ENCODE measurements at regions not wholly inside any gene's neighbourhood (a gene's known extent, or its start where the extent isn't known, plus 50 kb on each side); places are given as distances from the start of the nearest gene placed in this dataset.

- Histone ChIP-seq H4K20me1 (ENCODE audit: insufficient read depth, low read length) (no peaks in the 10 kb centered on the region), H3K79me2 (ENCODE audit: insufficient read depth, low read length) (no peaks in the 10 kb centered on the region), H3K4me3 (ENCODE audit: insufficient read depth, low read length) (no peak overlapping the region), H3K4me2 (ENCODE audit: insufficient read depth, low read length) (no peak overlapping the region), H2AFZ (ENCODE audit: low read length) (no peak overlapping the region), H3K27me3 (ENCODE audit: insufficient read depth, low read length) (no peaks in the 10 kb centered on the region), H3K9me3 (ENCODE audit: low read depth, low read length) (no peaks in the 10 kb centered on the region), H3K4me1 (ENCODE audit: insufficient read depth, low read length) (no peaks in the 10 kb centered on the region), H3K27ac (ENCODE audit: low read depth, low read length) (no peak overlapping the region), H3K36me3 (ENCODE audit: insufficient read depth, low read length) (no peaks in the 10 kb centered on the region)
- DNase-seq (ENCODE audit: insufficient read length, low spot score, missing footprints) = no peak
- TF ChIP-seq, protein P1, sequence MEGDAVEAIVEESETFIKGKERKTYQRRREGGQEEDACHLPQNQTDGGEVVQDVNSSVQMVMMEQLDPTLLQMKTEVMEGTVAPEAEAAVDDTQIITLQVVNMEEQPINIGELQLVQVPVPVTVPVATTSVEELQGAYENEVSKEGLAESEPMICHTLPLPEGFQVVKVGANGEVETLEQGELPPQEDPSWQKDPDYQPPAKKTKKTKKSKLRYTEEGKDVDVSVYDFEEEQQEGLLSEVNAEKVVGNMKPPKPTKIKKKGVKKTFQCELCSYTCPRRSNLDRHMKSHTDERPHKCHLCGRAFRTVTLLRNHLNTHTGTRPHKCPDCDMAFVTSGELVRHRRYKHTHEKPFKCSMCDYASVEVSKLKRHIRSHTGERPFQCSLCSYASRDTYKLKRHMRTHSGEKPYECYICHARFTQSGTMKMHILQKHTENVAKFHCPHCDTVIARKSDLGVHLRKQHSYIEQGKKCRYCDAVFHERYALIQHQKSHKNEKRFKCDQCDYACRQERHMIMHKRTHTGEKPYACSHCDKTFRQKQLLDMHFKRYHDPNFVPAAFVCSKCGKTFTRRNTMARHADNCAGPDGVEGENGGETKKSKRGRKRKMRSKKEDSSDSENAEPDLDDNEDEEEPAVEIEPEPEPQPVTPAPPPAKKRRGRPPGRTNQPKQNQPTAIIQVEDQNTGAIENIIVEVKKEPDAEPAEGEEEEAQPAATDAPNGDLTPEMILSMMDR (IDR thresholded peaks at IDR 0.05; ENCODE audit: extremely low read depth, low read depth, low read length) = no peak
These were observed 363.0 kb downstream of the FSIP2 start for GRCh38 chr2:186101616-186102015.

DNA sequence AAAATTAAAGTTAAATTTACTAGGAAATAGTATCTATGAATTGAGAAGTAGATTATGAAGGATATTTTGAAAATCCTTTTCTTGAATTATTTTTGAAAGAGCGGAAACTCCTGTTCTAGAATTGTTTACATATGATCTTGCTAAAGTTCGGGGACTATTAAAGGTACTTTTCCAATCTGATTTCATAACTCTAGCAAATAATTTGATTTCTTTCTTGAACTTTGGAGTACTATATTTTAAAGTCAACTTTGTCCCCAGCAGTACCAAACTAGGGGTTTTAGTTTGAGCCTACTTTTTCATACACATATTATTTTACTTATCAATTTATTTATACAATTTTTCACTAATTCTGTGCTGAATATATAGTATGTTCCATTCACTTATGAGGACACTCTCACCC lies 364.7 kb downstream of the FSIP2 start:
- Histone ChIP-seq H2AFZ (ENCODE audit: low read length) (no peak overlapping the region), H3K27me3 (ENCODE audit: insufficient read depth, low read length) (no peaks in the 10 kb centered on the region), H3K9me3 (ENCODE audit: low read depth, low read length) (no peaks in the 10 kb centered on the region), H3K4me2 (ENCODE audit: insufficient read depth, low read length) (no peak overlapping the region), H3K36me3 (ENCODE audit: insufficient read depth, low read length) (no peaks in the 10 kb centered on the region), H3K4me3 (ENCODE audit: insufficient read depth, low read length) (no peak overlapping the region), H4K20me1 (ENCODE audit: insufficient read depth, low read length) (no peaks in the 10 kb centered on the region), H3K79me2 (ENCODE audit: insufficient read depth, low read length) (no peaks in the 10 kb centered on the region), H3K4me1 (ENCODE audit: insufficient read depth, low read length) (no peaks in the 10 kb centered on the region), H3K27ac (ENCODE audit: low read depth, low read length) (no peak overlapping the region)
- no peak for DNase-seq (ENCODE audit: insufficient read length, low spot score, missing footprints)
- TF ChIP-seq, protein P1 (IDR thresholded peaks at IDR 0.05; ENCODE audit: extremely low read depth, low read depth, low read length) = no peak

DNA sequence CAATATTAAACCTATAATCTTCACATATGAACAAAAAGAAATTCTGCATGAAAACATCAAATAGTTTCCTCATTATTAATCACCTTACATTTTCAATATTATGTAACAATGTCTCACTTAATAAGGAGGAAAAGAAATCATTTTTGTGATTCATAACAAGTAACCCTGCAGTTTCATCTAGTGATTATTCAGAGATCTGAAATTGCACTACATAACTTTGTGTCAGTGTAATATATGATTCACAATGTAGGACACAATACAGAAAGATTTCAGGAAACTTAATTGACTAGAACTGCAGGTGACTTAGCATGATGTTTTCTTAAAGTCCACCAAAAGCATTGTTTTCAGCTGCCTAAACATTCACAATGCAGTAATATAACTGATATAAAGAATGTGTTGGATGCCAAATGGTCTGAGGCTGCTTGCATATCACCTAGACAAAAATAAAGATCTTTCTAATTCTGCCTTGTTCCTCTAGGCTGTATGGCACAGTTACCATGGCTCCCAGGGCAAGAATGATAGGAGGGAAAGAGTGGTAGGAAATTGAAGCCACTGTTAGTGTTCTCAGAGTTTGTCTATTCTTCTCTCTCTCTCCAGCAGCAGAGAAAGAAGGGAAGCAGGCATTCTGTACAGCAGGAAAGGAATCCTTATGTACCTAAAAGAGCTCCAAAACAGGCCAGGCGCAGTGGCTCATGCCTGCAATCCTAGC lies 366.6 kb downstream of the FSIP2 start:
- no peak overlapping the region for H3K4me2 ChIP-seq (ENCODE audit: insufficient read depth, low read length)
- no peaks in the 10 kb centered on the region for H3K9me3 ChIP-seq (ENCODE audit: low read depth, low read length)
- H3K4me3 ChIP-seq (ENCODE audit: insufficient read depth, low read length) = no peak overlapping the region
- no peak for DNase-seq (ENCODE audit: insufficient read length, low spot score, missing footprints)
- no peaks in the 10 kb centered on the region for H3K4me1 ChIP-seq (ENCODE audit: insufficient read depth, low read length)
- no peak overlapping the region for H3K27ac ChIP-seq (ENCODE audit: low read depth, low read length)
- H2AFZ ChIP-seq (ENCODE audit: low read length) = no peak overlapping the region
- no peaks in the 10 kb centered on the region for H3K36me3 ChIP-seq (ENCODE audit: insufficient read depth, low read length)
- H3K27me3 ChIP-seq (ENCODE audit: insufficient read depth, low read length) = no peaks in the 10 kb centered on the region
- no peaks in the 10 kb centered on the region for H4K20me1 ChIP-seq (ENCODE audit: insufficient read depth, low read length)
- no peaks in the 10 kb centered on the region for H3K79me2 ChIP-seq (ENCODE audit: insufficient read depth, low read length)
- TF ChIP-seq, protein P1 (IDR thresholded peaks at IDR 0.05; ENCODE audit: extremely low read depth, low read depth, low read length) = no peak

DNA sequence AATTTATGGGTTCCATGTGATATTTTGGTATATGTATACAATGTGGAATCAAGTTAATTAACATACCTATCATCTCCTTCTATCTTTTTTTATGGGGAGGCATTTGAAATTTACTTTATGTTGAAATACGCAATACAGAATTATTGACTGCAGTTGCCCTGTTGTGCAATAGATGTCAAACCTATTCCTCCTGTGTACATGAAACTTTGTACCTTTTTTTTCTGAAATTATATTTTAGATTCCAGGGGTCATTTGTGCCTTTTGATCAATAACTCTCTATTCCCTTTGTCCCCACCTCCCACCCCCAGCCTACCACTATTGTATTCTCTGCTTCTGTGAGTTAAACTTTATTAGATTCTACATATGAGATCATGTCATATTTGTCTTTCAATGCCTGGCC lies 369.9 kb downstream of the FSIP2 start:
- Histone ChIP-seq H3K4me2 (ENCODE audit: insufficient read depth, low read length) (no peak overlapping the region), H3K4me3 (ENCODE audit: insufficient read depth, low read length) (no peak overlapping the region), H4K20me1 (ENCODE audit: insufficient read depth, low read length) (no peaks in the 10 kb centered on the region), H3K36me3 (ENCODE audit: insufficient read depth, low read length) (no peaks in the 10 kb centered on the region), H3K27me3 (ENCODE audit: insufficient read depth, low read length) (no peaks in the 10 kb centered on the region), H3K79me2 (ENCODE audit: insufficient read depth, low read length) (no peaks in the 10 kb centered on the region), H3K27ac (ENCODE audit: low read depth, low read length) (no peak overlapping the region), H2AFZ (ENCODE audit: low read length) (no peak overlapping the region), H3K9me3 (ENCODE audit: low read depth, low read length) (no peaks in the 10 kb centered on the region), H3K4me1 (ENCODE audit: insufficient read depth, low read length) (no peaks in the 10 kb centered on the region)
- no peak for DNase-seq (ENCODE audit: insufficient read length, low spot score, missing footprints)
- TF ChIP-seq, protein P1 (IDR thresholded peaks at IDR 0.05; ENCODE audit: extremely low read depth, low read depth, low read length) = no peak

Data from osteoblast (primary cell).